ENCODE measurements at regions not wholly inside any gene's neighbourhood (a gene's known extent, or its start where the extent isn't known, plus 50 kb on each side); places are given as distances from the start of the nearest gene placed in this dataset.
"Not testable (repeated sequence)": the region's sequence is repeated elsewhere in the genome, so short reads cannot be mapped to it uniquely, and the experiment has no call there.

DNA sequence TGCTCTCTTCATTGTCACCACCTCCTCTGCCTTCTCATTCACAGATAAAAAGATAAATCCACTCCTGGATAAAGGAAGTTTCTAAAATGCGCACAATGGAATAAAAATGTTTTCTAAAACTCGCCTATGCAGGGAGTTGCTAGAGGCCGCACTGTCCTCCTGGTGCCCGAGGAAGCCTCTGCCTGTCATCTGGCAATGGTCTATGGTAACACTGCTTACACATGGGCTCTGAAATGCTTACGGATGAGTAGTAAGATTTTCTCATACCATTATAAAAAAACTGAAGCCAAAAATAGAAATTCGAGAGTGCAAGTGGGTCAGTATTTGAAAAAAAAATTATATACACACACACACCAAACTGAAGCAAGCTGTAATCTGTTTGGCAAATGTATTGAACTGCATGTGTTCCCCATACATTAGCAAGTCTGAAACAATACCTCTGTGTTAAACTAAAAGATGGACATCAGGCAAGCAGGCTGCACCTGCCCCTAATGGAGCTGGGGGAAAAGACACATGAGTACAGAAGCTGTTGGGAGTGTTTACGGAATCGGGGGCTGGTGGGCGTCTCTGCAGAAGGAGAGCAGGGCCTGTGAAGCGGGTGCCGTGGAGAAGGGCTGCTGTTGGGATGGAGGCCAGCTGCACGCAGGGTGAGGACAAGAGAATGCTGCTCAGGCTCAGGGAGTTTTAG is 103.3 kb upstream of the FAT1 start:
- H3K4me1 ChIP-seq = peaks cover 3% of the 10 kb centered on the region; the same call in 1 of the 2 replicates
- H3K9me3 ChIP-seq = no peaks in the 10 kb centered on the region
- no peaks in the 10 kb centered on the region for H3K27me3 ChIP-seq (ENCODE audit: low read depth)
- no peak overlapping the region for H3K4me3 ChIP-seq
- no peaks in the 10 kb centered on the region for H3K36me3 ChIP-seq (replicated peaks)
- in situ Hi-C loops (cut with MboI; ENCODE audit: low sequenced_read_pairs) = no loop called here
- no peak for DNase-seq (ENCODE audit: low spot score in 2 of 2)

DNA sequence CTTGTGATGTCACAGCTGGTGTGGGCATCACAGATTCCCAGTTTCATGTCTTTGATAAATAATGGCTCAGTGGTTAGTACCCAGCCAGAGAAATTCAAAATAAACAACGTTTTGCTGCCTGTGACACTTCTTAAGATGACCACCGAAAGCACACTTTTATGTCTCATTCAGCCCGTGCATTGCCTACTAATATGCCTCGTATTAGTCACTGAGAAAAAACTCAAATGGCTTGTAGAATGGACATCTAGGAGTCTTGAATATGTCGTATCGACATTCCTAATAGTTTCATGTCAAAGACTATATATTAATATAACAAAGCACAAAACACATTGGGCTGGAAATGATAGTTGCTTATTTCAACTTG is 103.9 kb upstream of the FAT1 start:
- Histone ChIP-seq H3K4me3 (no peak overlapping the region), H3K27me3 (ENCODE audit: low read depth) (no peaks in the 10 kb centered on the region), H3K36me3 (replicated peaks) (no peaks in the 10 kb centered on the region), H3K9me3 (no peaks in the 10 kb centered on the region), H3K4me1 (peaks cover 3% of the 10 kb centered on the region; the same call in 1 of the 2 replicates)
- in situ Hi-C loops (cut with MboI; ENCODE audit: low sequenced_read_pairs) = no loop called here
- DNase-seq (ENCODE audit: low spot score in 2 of 2) = no peak

DNA sequence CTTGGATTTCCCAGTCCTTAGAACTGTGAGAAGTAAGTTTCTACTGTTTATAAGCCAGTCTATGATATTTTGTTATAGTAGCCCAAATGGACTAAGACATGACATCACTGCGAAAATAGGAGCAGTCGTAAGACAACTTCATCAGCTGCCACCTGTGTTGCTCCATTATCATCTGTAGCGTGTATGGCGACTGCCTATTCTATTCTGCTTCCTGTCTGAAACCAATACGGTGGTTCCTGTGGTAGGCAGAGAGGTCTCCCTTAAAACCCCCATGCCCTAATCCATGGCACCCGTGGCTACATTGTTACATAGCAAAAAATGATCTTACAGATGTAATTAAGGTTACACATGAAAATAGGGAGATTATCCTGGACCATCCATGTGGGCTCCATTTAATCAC is 105.4 kb upstream of the FAT1 start:
- Histone ChIP-seq H3K4me3 (no peak overlapping the region), H3K27me3 (ENCODE audit: low read depth) (no peaks in the 10 kb centered on the region), H3K36me3 (replicated peaks) (no peaks in the 10 kb centered on the region), H3K9me3 (no peaks in the 10 kb centered on the region), H3K4me1 (peaks cover 3% of the 10 kb centered on the region; the same call in 1 of the 2 replicates)
- DNase-seq (ENCODE audit: low spot score in 2 of 2) = no peak
- in situ Hi-C loops (cut with MboI; ENCODE audit: low sequenced_read_pairs) = no loop called here

DNA sequence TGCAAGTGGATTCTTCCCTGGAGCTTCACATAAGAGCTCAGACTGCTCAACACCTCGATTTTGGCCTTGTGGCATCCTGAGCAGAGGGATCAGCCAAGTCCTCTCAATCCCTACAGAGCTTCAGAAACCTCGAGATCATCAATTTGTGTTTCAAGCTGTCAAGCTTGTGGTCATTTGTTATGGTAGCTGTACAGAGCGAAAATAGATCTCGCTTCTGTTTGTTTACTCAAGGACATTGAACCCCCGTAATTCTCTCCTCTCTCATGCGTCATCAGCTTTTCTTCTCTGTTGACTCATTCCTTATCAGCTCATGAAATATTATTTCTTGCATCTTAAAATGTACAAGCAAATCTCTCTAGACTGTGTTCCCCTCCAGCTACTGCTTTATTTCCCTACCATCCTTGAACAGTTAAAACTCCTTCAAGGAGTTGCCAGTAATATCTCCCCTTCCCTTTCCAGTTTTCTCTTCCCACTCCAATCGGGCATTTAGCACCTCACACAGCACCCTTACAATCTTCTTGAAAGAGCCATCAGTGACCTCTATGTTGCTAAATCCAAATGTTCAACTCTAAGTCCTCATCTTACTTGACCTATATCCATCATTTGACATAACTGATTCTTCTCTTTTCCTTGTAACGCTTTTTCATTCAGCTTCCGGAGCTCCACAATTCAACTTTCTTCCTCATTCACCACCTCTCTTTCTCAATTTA is 106.2 kb upstream of the FAT1 start:
- Histone ChIP-seq H3K36me3 (replicated peaks) (no peaks in the 10 kb centered on the region), H3K4me1 (peaks cover 3% of the 10 kb centered on the region; the same call in 1 of the 2 replicates), H3K27me3 (ENCODE audit: low read depth) (no peaks in the 10 kb centered on the region), H3K4me3 (no peak overlapping the region), H3K9me3 (no peaks in the 10 kb centered on the region)
- no peak for DNase-seq (ENCODE audit: low spot score in 2 of 2)
- in situ Hi-C loops (cut with MboI; ENCODE audit: low sequenced_read_pairs) = no loop called here

DNA sequence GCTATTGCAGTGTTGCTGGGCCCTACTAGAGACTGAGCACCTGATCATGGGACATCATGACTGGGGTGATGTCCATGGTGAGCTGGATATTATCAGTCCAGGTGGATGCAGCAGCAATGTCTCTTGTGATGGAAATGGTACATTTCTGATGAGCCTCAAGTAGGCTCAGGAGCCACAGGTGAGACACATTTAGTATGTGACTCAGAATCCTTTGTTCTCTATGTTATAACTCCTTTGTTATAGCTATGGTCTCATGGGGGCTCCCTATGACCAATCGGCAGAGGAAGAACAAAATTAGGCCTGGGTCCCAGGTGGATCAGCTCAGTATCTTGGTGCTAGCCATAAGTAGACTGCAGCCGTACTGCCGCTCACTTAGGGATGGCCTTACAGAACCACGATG is 107.9 kb upstream of the FAT1 start:
- H3K4me1 ChIP-seq = no peaks in the 10 kb centered on the region
- no peak for DNase-seq (ENCODE audit: low spot score in 2 of 2)
- H3K4me3 ChIP-seq = no peak overlapping the region
- H3K9me3 ChIP-seq = no peaks in the 10 kb centered on the region
- H3K27me3 ChIP-seq (ENCODE audit: low read depth) = no peaks in the 10 kb centered on the region
- in situ Hi-C loops (cut with MboI; ENCODE audit: low sequenced_read_pairs) = no loop called here
- H3K36me3 ChIP-seq (replicated peaks) = no peaks in the 10 kb centered on the region

DNA sequence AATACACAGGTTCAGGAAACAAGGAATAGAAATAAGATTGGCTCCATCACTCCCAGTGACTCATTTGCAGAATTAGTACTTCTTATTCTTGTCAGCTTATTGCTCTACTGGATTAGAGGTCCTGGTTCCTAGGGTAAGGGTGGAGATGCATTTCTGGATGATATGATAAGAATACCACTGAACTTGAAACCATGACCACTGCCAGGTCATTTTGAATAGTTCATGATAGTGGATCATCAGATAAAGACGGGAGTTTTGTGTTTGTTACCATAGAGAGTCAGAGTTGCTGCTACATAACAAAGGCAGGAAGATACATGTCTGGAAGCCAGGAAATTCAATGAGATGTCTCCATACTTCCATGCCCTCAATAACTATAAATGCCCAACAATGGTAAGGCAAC is 109.2 kb upstream of the FAT1 start:
- Histone ChIP-seq H3K4me1 (no peaks in the 10 kb centered on the region), H3K4me3 (no peak overlapping the region)
- in situ Hi-C loops (cut with MboI; ENCODE audit: low sequenced_read_pairs) = no loop called here

DNA sequence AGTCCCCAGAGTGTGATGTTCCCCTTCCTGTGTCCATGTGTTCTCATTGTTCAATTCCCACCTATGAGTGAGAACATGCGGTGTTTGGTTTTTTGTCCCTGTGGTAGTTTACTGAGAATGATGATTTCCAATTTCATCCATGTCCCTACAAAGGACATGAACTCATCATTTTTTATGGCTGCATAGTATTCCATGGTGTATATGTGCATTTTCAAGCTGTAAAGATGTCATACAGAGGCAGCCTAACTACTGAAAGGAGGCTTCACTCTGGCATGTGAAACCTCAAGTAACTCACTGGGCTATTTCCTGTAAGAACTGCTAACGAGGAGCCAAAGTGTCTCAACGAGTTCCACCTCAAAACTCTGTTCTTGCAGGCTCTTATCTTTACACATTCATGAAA is 113.8 kb upstream of the FAT1 start:
- H3K4me3 ChIP-seq; H3K36me3 ChIP-seq (replicated peaks); in situ Hi-C loops (cut with MboI; ENCODE audit: low sequenced_read_pairs); DNase-seq (ENCODE audit: low spot score in 2 of 2); H3K27me3 ChIP-seq (ENCODE audit: low read depth); H3K9me3 ChIP-seq; H3K4me1 ChIP-seq: not testable (repeated sequence)

More for the DNA sequence above, 109.2 kb upstream of the FAT1 start:
- no peak for DNase-seq (ENCODE audit: low spot score in 2 of 2)
- no peaks in the 10 kb centered on the region for H3K27me3 ChIP-seq (ENCODE audit: low read depth)
- no peaks in the 10 kb centered on the region for H3K9me3 ChIP-seq
- no peaks in the 10 kb centered on the region for H3K36me3 ChIP-seq (replicated peaks)

DNA sequence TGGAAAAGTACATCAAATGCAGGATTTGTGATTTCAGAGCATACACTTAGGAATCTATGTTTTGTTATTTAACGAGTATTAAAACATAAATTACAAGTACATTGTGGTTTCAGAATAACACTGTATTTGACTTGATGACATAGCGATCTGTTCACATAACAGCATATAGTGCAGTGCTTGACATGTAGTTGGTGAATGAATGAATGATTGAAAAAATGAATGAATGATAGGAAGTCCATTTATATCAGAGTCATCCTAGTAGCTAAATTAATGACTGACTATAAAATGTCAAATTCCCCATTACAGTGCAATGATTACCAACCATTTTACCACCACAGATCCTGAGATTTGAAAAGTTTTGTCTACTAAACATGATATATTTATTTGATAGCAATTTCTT is 114.6 kb upstream of the FAT1 start:
- Histone ChIP-seq H3K36me3 (replicated peaks) (no peaks in the 10 kb centered on the region), H3K27me3 (ENCODE audit: low read depth) (no peaks in the 10 kb centered on the region), H3K4me3 (no peak overlapping the region), H3K4me1 (no peaks in the 10 kb centered on the region), H3K9me3 (no peaks in the 10 kb centered on the region)
- in situ Hi-C loops (cut with MboI; ENCODE audit: low sequenced_read_pairs) = no loop called here
- DNase-seq (ENCODE audit: low spot score in 2 of 2) = no peak

DNA sequence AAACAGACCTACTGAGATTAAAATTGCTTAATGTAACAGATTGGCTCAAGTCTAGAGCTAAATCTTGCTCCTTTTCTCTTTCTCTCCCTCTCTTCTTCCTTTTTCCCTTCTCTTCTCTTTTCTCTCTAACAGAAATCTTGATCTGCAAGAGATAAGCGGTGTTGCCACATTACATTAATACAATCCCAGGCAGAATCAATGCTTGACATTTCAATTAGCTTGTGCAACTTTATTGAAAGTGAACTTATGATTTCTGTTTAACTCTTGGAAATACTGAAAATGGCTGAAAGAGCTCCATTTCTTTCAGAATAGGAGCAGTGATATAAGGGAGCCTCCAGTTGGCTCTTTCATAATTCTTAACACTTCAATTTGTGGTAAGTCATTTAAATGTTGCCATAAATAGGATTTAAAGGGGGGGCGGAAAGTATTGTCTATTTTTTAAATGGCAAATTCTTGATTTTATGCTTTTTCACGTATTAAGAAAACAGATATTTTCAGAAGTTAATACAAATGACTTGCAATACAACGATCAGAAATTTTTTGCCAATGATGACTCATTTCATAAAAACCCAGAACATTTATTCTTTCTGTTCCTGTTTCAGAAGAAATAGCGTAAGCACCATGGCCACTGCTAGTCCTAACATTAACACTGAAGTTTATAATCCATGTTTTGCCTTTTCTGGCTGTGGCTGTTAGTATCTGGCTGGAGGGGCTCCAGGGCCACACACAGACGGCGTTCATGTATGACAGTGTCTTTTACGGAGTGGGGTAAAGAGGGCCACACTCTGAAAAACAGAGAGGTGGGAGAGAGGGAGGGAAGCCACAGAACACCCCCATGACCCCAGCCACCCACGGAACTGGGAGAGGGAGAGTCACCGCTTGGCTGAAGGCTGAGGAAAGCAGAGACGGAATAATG is 115.7 kb upstream of the FAT1 start:
- no peaks in the 10 kb centered on the region for H3K27me3 ChIP-seq (ENCODE audit: low read depth)
- in situ Hi-C loops (cut with MboI; ENCODE audit: low sequenced_read_pairs) = no loop called here
- peaks cover 2% of the 10 kb centered on the region for H3K4me1 ChIP-seq
- H3K9me3 ChIP-seq = no peaks in the 10 kb centered on the region
- no peaks in the 10 kb centered on the region for H3K36me3 ChIP-seq (replicated peaks)
- no peak overlapping the region for H3K4me3 ChIP-seq
- no peak for DNase-seq (ENCODE audit: low spot score in 2 of 2)

DNA sequence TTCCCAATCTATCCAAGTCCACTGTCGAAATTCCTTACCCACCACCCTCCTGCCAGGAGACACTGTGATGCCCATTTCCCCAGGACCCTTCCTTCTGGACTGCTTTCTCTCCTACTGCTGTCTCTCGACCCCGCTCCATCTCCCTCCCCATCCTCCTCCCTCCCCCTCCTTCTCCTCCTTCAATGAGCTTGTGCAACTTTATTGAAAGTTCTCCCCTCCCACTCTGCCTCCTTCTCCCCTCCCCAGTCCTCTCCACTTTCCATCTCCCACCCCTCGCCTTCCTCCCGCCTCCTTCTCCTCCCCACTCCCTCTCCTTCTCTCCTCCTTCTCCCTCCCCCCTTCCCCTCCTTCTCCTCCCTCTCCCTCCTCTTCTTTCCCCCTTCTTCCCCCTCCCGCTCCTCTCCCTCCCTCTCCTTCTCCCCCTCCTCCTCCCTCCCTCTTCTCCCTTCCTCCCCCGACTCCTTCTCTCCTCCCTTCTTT is 116.6 kb upstream of the FAT1 start:
- in situ Hi-C loops (cut with MboI; ENCODE audit: low sequenced_read_pairs) = no loop called here
- Histone ChIP-seq H3K9me3 (no peaks in the 10 kb centered on the region), H3K4me3 (no peak overlapping the region), H3K27me3 (ENCODE audit: low read depth) (no peaks in the 10 kb centered on the region), H3K4me1 (peaks cover 8% of the 10 kb centered on the region), H3K36me3 (replicated peaks) (no peaks in the 10 kb centered on the region)
- no peak for DNase-seq (ENCODE audit: low spot score in 2 of 2)

DNA sequence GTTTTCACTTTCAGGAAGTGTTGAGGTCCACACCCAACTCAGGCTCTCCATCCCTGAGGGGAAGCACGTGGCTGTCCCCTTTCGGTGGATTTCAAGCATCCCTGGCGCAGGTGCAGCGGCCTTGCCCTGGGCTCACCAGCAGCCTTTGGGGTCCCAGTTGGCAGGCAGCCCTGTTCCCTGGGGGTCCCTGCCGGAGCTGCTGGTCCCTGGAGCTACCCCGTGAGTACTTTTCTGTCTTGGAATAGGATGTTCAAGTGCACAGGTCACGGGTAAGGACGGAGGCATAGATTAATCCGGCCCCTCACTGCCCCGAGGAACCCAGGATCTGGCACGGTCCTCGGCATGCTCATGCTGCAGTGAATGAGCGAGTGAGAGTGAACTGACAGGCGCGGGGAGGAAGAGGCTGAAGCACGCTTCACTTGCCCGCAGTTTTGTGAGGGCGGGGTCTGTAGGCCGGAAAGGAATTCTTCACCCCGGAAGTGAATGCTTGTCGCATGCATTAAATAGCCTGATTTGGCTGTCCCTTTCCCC is 117.2 kb upstream of the FAT1 start:
- in situ Hi-C loops (cut with MboI; ENCODE audit: low sequenced_read_pairs) = no loop called here
- no peak for DNase-seq (ENCODE audit: low spot score in 2 of 2)
- no peaks in the 10 kb centered on the region for H3K27me3 ChIP-seq (ENCODE audit: low read depth)

DNA sequence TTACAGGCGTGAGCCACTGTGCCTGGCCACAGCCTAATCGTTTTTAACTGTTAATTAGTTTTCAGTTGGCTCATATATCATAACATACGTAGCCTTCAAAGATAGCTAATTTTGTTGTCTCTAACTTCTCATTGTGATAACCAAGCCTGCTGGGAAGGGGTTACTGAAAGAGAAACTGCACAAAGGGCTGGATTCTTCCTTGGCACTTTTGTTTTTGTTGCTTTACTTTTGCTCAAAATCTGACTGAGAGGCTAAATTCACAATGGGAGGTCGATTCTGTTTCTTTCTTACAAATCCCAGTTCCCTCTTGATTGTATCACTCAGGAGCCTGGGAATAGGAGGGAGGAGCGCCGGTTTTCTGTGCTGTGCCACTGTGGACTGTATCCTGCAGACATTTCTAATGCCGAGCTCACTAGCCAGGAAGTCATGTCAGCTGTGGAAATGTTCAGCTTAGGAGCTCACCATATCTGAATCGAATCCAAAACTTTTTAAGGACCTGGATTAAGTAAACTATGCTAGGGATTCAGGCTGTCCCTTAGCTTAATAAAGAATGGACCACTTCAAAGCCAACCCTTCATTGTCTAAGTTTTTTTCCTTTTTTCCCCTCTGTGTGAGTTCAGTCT is 120.5 kb upstream of the FAT1 start:
- Histone ChIP-seq H3K36me3 (replicated peaks) (no peaks in the 10 kb centered on the region), H3K9me3 (no peaks in the 10 kb centered on the region), H3K4me1 (peaks cover 8% of the 10 kb centered on the region), H3K27me3 (ENCODE audit: low read depth) (no peaks in the 10 kb centered on the region), H3K4me3 (no peak overlapping the region)
- in situ Hi-C loops (cut with MboI; ENCODE audit: low sequenced_read_pairs) = no loop called here
- DNase-seq (ENCODE audit: low spot score in 2 of 2) = peak in 1 of 2 experiments; percentile 29

More for the DNA sequence above, 117.2 kb upstream of the FAT1 start:
- Histone ChIP-seq H3K4me1 (peaks cover 8% of the 10 kb centered on the region), H3K9me3 (no peaks in the 10 kb centered on the region), H3K4me3 (no peak overlapping the region), H3K36me3 (replicated peaks) (no peaks in the 10 kb centered on the region)

DNA sequence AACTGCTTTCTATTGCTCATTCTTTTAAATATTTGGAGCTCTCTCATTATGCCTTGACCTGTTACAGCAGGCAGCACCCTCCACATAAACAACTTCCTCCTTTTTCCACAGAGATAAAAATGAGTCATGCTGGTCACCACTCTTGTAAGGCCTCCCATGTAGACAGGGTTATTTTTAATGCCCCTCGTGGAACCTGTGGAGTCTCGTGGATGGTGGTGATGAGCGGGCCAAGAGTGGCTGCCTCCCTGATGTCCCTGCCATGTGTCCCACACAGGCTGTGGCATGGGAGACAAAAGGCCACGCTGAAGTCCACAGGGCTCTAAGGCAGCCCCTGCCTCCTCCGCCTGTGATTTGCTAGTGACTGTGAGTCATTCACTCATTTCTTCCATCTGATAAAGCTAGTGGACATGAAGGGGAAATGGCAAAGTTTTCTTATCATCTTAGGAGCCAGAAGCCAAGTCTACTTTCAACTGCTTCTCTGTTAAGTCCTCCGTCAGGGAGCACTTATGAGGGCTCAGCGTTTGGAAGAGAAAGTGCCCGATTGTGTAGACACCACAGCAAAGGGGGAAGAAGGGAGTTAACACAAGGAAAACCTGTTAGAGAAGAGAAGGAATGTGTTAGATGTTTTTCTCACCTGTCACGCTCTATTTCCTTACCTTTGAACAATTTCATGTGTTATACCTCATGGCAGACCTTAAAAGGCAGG is 121.6 kb upstream of the FAT1 start:
- H3K36me3 ChIP-seq (replicated peaks) = no peaks in the 10 kb centered on the region
- no peaks in the 10 kb centered on the region for H3K9me3 ChIP-seq
- H3K4me3 ChIP-seq = no peak overlapping the region
- in situ Hi-C loops (cut with MboI; ENCODE audit: low sequenced_read_pairs) = no loop called here
- no peak for DNase-seq (ENCODE audit: low spot score in 2 of 2)
- no peaks in the 10 kb centered on the region for H3K27me3 ChIP-seq (ENCODE audit: low read depth)
- peaks cover 8% of the 10 kb centered on the region for H3K4me1 ChIP-seq
